ENCODE measurements at regions not wholly inside any gene's neighbourhood (a gene's known extent, or its start where the extent isn't known, plus 50 kb on each side); places are given as distances from the start of the nearest gene placed in this dataset.
"Not testable (repeated sequence)": the region's sequence is repeated elsewhere in the genome, so short reads cannot be mapped to it uniquely, and the experiment has no call there.

GRCh38 chr5:164233791-164234190 lies 728.4 kb downstream of the MAT2B start:
- WGBS, 2 donors, result 60 to 77% methylated on average over 2 of the region's 2 CpGs

GRCh38 chr5:164234321-164234720 lies 728.9 kb downstream of the MAT2B start:
- intact Hi-C loops (cut with DNase I), result no loop called here
- TF ChIP-seq CTCF (IDR thresholded peaks at IDR 0.05) (no peak), POLR2A (IDR thresholded peaks at IDR 0.05) (no peak)
- no peak for DNase-seq

More at GRCh38 chr5:164233791-164234190, 728.4 kb downstream of the MAT2B start:
- intact Hi-C loops (cut with DNase I), result no loop called here
- no peaks in the 10 kb centered on the region for H3K9me3 ChIP-seq
- H3K4me1 ChIP-seq, result no peaks in the 10 kb centered on the region
- H3K27ac ChIP-seq, result no peak overlapping the region
- no peak for DNase-seq
- H3K4me3 ChIP-seq (replicated peaks in 1 of 3), result no peak overlapping the region
- no peaks in the 10 kb centered on the region for H3K27me3 ChIP-seq
- no peaks in the 10 kb centered on the region for H3K36me3 ChIP-seq
- TF ChIP-seq CTCF (IDR thresholded peaks at IDR 0.05) (no peak), POLR2A (IDR thresholded peaks at IDR 0.05) (no peak)

GRCh38 chr5:164235300-164235891 lies 730.0 kb downstream of the MAT2B start:
- Histone ChIP-seq H3K9me3 (no peaks in the 10 kb centered on the region), H3K36me3 (no peaks in the 10 kb centered on the region), H3K4me3 (replicated peaks in 1 of 3) (no peak overlapping the region), H3K27me3 (no peaks in the 10 kb centered on the region), H3K27ac (no peak overlapping the region), H3K4me1 (no peaks in the 10 kb centered on the region)
- 45 to 68% methylated on average over 3 of the region's 3 CpGs for WGBS, 2 donors
- intact Hi-C loops (cut with DNase I), result no loop called here
- TF ChIP-seq CTCF (IDR thresholded peaks at IDR 0.05), result no peak
- no peak for TF ChIP-seq POLR2A (IDR thresholded peaks at IDR 0.05)
- DNase-seq, result no peak

More at GRCh38 chr5:164234321-164234720, 728.9 kb downstream of the MAT2B start:
- Histone ChIP-seq H3K9me3 (no peaks in the 10 kb centered on the region), H3K27me3 (no peaks in the 10 kb centered on the region), H3K4me3 (replicated peaks in 1 of 3) (no peak overlapping the region), H3K4me1 (no peaks in the 10 kb centered on the region), H3K27ac (no peak overlapping the region), H3K36me3 (no peaks in the 10 kb centered on the region)

GRCh38 chr5:164237486-164237885 lies 732.1 kb downstream of the MAT2B start:
- TF ChIP-seq POLR2A (IDR thresholded peaks at IDR 0.05) (no peak), CTCF (IDR thresholded peaks at IDR 0.05) (no peak)
- no peaks in the 10 kb centered on the region for H3K9me3 ChIP-seq
- H3K27ac ChIP-seq, result no peak overlapping the region
- H3K4me1 ChIP-seq, result no peaks in the 10 kb centered on the region
- H3K4me3 ChIP-seq (replicated peaks in 1 of 3), result no peak overlapping the region
- DNase-seq, result no peak
- intact Hi-C loops (cut with DNase I), result no loop called here
- H3K27me3 ChIP-seq, result no peaks in the 10 kb centered on the region
- H3K36me3 ChIP-seq, result no peaks in the 10 kb centered on the region

GRCh38 chr5:164251781-164252180 lies 746.4 kb downstream of the MAT2B start:
- H3K4me3 ChIP-seq (replicated peaks in 1 of 3); intact Hi-C loops (cut with DNase I); DNase-seq; H3K9me3 ChIP-seq; H3K4me1 ChIP-seq; H3K27ac ChIP-seq; H3K36me3 ChIP-seq; H3K27me3 ChIP-seq: not testable (repeated sequence)

GRCh38 chr5:164253764-164254163 lies 748.3 kb downstream of the MAT2B start:
- no peaks in the 10 kb centered on the region for H3K9me3 ChIP-seq
- no peak overlapping the region for H3K27ac ChIP-seq
- TF ChIP-seq POLR2A (IDR thresholded peaks at IDR 0.05) (no peak), CTCF (IDR thresholded peaks at IDR 0.05) (no peak)
- H3K4me1 ChIP-seq, result no peaks in the 10 kb centered on the region
- H3K27me3 ChIP-seq, result no peaks in the 10 kb centered on the region
- H3K4me3 ChIP-seq (replicated peaks in 1 of 3), result no peak overlapping the region
- no peak for DNase-seq
- intact Hi-C loops (cut with DNase I), result no loop called here
- no peaks in the 10 kb centered on the region for H3K36me3 ChIP-seq
- 94 to 96% methylated on average over 3 of the region's 3 CpGs for WGBS, 2 donors

All from thyroid gland (tissue), 4 donors.